Fibroblast of the aortic adventitia (primary cell): ENCODE measurements at regions not wholly inside any gene's neighbourhood (a gene's known extent, or its start where the extent isn't known, plus 50 kb on each side); places are given as distances from the start of the nearest gene placed in this dataset.
A peak's percentile ranks its signal among the peaks of the same experiment; 100 is the strongest.

Experiments
- DNase-seq: peaks from one replicate; pipeline ENCODE4 v3.0.0-alpha.2; 2010; ENCODE audit warnings: low read depth
- H3K4me3 ChIP-seq: 2 replicates; pipeline ENCODE4 v1.5.1; 2011; ENCODE audit warnings: low read depth, mild to moderate bottlenecking, control low read depth, low read length, moderate library complexity
- CTCF ChIP-seq: IDR thresholded peaks from 2 replicates; pipeline ENCODE4 v1.5.1; 2011; ENCODE audit warnings: mild to moderate bottlenecking, low read length, control low read depth, inconsistent platforms; ENCODE audit not compliant: insufficient read depth

GRCh38 chr4:133800966-133801365 lies 400.6 kb downstream of the PABPC4L start:
- DNase-seq, result no peak
- TF ChIP-seq CTCF, result no peak
- no peak overlapping the region for H3K4me3 ChIP-seq

DNA sequence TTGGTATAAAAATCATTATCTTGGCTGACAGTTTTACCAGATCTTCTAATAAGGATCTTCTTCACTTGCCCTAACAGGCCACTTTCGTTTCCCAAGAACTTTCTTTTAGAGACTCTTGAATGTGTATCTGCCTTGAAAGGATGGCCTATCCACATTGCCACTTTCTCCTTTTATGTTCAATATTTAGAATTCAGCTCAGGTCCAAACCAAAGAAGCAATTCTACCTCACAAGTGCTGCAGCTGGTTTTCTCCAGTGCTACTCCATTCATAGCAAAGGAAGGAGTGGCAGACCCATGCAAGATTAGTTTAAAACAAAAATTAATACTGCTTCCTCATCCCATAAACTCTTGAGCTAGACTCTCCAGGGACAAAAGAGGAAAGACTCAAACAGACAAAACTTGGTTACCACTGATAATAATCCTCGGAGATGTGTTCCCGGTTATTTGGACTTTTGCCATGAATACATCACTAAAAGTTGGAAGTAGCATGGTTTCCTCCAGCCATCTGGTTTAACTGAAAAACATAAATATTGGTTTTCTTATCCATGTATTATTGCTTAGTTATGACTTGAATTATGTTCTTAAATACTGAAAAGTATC lies 401.8 kb downstream of the PABPC4L start:
- TF ChIP-seq CTCF, result no peak
- no peak overlapping the region for H3K4me3 ChIP-seq
- DNase-seq, result peak; percentile 8

GRCh38 chr4:133777661-133778060 lies 423.9 kb downstream of the PABPC4L start:
- DNase-seq, result no peak
- H3K4me3 ChIP-seq, result no peak overlapping the region
- no peak for TF ChIP-seq CTCF

DNA sequence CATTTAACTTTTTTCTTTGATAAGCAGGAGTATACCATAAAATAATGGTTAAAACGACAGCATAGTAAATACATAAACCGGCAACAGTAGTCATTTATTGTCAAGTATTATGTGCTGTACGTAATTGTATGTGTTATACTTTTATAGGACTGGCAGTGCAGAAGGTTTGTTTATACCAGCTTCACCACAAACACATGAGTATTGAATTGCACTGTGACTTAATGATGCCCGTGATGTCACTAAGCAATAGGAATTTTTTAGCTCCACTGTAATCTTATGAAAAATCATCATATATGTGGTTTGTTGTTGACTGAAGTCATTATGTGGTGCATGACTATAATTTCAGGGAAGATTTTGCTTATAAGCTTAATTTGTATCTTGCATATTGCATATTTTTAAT lies 424.6 kb downstream of the PABPC4L start:
- no peak for DNase-seq
- no peak for TF ChIP-seq CTCF
- no peak overlapping the region for H3K4me3 ChIP-seq

GRCh38 chr4:133776503-133776902 lies 425.1 kb downstream of the PABPC4L start:
- no peak for DNase-seq
- H3K4me3 ChIP-seq, result no peak overlapping the region
- TF ChIP-seq CTCF, result no peak

GRCh38 chr4:133775881-133776280 lies 425.7 kb downstream of the PABPC4L start:
- no peak for TF ChIP-seq CTCF
- peak; percentile 5 for DNase-seq
- H3K4me3 ChIP-seq, result no peak overlapping the region

GRCh38 chr4:133775469-133775868 lies 426.1 kb downstream of the PABPC4L start:
- TF ChIP-seq CTCF, result no peak

More at GRCh38 chr4:133775469-133775868, 426.1 kb downstream of the PABPC4L start:
- no peak overlapping the region for H3K4me3 ChIP-seq
- no peak for DNase-seq
